Activated CD4-positive, alpha-beta T cell treated with anti-CD3 and anti-CD28 coated beads, Interleukin-2, amount 10 ng/mL, durations not matched to agents 24 days and 14 days (primary cell): ENCODE measurements at regions not wholly inside any gene's neighbourhood (a gene's known extent, or its start where the extent isn't known, plus 50 kb on each side); places are given as distances from the start of the nearest gene placed in this dataset.

ENCODE experiments used
- DNase-seq: peaks from one replicate; pipeline ENCODE4 v3.0.0; 2022
- H3K27ac Mint-ChIP-seq: one replicate; pipeline ENCODE4 v1.8.0; 2022; ENCODE audit warnings: mild to moderate bottlenecking, mixed read lengths
- H3K27me3 Mint-ChIP-seq: one replicate; pipeline ENCODE4 v1.8.0; 2022; ENCODE audit warnings: mixed read lengths
- H3K36me3 Mint-ChIP-seq: one replicate; pipeline ENCODE4 v1.8.0; 2022; ENCODE audit warnings: low read depth, mild to moderate bottlenecking, mixed read lengths
- H3K4me1 Mint-ChIP-seq: one replicate; pipeline ENCODE4 v1.8.0; 2021; ENCODE audit warnings: mixed read lengths
- H3K4me3 Mint-ChIP-seq: one replicate; pipeline ENCODE4 v1.8.0; 2022; ENCODE audit warnings: mild to moderate bottlenecking, moderate library complexity, mixed read lengths
- H3K9me3 Mint-ChIP-seq: one replicate; pipeline ENCODE4 v1.8.0; 2021; ENCODE audit warnings: mixed read lengths
- intact Hi-C: fragments of 100-400 bp; cut with micrococcal nuclease; formaldehyde crosslinking; loops from one replicate; pipeline ENCODE4 v1.15.1; 2023

DNA sequence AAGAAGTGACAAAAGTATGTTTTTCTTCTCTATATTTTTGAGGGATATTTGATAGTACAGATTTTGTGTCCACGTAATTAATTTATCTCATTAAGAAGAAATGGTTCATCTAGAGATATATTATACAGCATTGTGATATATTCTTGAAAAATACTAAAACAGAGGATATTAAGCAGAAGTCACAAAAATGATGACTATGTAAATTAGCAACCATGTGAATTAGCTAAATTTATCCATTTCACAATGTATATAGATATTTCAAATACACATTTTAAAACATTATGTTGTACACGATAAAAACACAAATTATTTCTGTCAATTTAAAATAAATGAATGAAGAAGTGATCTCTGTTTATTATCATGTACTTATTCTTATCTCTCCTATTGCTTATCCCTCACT lies 989.5 kb downstream of the TUSC7 start:
- no peaks in the 10 kb centered on the region for H3K36me3 Mint-ChIP-seq
- no peak for DNase-seq
- no peak overlapping the region for H3K4me3 Mint-ChIP-seq
- intact Hi-C loops = no loop called here
- no peak overlapping the region for H3K27ac Mint-ChIP-seq
- H3K4me1 Mint-ChIP-seq = no peaks in the 10 kb centered on the region
- H3K9me3 Mint-ChIP-seq = no peaks in the 10 kb centered on the region
- no peaks in the 10 kb centered on the region for H3K27me3 Mint-ChIP-seq

DNA sequence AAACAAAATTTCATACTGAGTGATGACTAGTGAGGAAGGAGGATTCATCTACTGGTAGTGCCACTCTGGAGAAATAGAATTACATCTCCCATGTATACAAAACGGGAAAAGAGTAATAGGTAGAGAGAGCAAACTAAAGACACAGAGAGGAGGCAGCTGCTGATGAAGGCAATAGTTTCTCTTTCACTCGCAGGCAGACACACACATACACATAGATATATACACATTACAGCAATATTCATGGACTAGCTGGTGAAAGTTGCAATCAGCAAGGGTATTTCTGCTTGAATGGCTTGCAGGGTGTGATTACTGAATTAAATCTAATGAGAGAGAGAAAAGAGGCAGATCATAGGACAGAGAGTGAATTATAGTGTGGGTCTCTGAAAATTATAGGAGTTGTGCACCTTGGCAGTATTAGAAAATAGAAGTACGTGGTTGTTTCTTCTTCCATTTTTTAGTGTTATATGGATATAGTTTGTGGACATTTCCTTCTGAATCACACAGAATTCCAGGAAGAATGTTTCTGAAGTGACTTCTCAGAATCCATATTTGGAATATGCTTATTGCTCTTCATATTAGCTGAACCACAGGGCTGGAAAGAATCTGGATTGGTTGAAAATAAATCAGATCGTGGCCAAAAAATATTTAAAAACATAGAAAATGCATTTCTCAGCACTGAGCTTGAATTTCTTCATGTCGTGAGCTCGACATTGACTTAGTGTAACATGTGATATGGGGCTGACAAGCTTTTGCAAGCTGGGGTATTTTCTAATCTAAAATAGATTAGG lies 991.2 kb downstream of the TUSC7 start:
- intact Hi-C loops = no loop called here
- Mint-ChIP-seq H3K27me3 (no peaks in the 10 kb centered on the region), H3K4me1 (no peaks in the 10 kb centered on the region), H3K27ac (no peak overlapping the region), H3K4me3 (no peak overlapping the region), H3K9me3 (no peaks in the 10 kb centered on the region), H3K36me3 (no peaks in the 10 kb centered on the region)
- DNase-seq = peak; percentile 4

DNA sequence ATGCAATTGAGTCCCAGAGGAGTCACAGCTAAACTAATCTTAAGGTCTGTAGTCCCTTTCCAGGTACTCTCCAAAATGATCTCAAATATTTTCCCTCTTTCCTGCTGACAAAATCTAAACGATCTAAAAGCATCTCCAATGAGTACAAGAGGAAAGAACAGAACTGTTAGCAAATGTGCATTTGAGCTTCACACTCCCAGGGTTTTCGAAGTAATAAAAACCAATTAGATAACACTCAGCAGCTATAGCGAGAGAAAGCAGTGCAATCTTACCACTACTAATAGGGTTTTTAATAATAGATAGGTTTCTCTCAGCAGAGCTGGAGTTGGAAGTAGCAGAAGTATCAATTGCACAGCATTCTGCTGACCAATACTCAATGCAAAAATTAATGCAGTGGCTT lies 995.4 kb downstream of the TUSC7 start:
- H3K4me1 Mint-ChIP-seq = no peaks in the 10 kb centered on the region
- no peaks in the 10 kb centered on the region for H3K27me3 Mint-ChIP-seq
- intact Hi-C loops = no loop called here
- no peak overlapping the region for H3K27ac Mint-ChIP-seq
- H3K9me3 Mint-ChIP-seq = no peaks in the 10 kb centered on the region
- H3K36me3 Mint-ChIP-seq = no peaks in the 10 kb centered on the region
- no peak overlapping the region for H3K4me3 Mint-ChIP-seq
- peak; percentile 2 for DNase-seq

DNA sequence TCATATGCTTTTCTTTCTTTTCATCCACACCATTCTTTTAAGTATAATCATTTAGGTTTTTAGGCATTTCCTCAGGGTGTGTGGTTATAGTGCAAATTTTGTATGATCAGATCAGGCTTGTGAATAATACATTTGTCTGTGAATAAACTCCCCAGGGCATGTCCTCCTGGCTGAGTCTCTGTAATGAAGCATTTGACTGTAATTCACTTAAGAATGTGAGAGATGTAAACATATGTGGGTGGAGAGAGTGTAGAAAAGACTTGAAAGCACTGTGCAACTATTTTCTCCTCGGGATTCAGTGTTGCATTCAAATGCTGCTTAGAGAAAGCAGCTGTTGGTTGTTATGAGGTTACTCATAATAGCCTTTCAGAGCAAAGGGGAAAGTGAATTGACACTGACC lies 996.5 kb downstream of the TUSC7 start:
- no peak for DNase-seq
- Mint-ChIP-seq H3K27me3 (no peaks in the 10 kb centered on the region), H3K9me3 (no peaks in the 10 kb centered on the region), H3K27ac (no peak overlapping the region), H3K4me1 (no peaks in the 10 kb centered on the region), H3K4me3 (no peak overlapping the region), H3K36me3 (no peaks in the 10 kb centered on the region)
- intact Hi-C loops = no loop called here

DNA sequence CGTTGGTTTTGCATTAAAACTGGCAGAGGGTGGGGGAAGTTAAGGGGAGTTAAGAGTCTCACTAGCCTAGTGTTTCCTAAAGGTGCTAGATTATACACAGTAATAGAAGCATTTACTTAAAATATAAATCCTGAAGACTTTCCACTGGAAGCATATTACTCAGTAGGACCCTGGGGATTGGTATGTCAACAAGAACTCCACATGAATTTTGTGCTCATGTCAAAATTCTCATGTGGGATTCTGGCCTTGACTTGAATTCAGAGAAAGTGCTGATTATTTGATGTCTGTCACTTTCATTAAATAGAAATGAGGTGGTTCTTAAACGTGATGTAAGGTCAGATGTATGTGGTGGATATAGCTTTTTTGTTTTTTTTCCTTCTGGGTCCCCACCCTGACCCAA lies 997.2 kb downstream of the TUSC7 start:
- Mint-ChIP-seq H3K36me3 (no peaks in the 10 kb centered on the region), H3K27ac (no peak overlapping the region), H3K9me3 (no peaks in the 10 kb centered on the region), H3K4me3 (no peak overlapping the region), H3K4me1 (no peaks in the 10 kb centered on the region), H3K27me3 (no peaks in the 10 kb centered on the region)
- intact Hi-C loops = no loop called here
- no peak for DNase-seq

DNA sequence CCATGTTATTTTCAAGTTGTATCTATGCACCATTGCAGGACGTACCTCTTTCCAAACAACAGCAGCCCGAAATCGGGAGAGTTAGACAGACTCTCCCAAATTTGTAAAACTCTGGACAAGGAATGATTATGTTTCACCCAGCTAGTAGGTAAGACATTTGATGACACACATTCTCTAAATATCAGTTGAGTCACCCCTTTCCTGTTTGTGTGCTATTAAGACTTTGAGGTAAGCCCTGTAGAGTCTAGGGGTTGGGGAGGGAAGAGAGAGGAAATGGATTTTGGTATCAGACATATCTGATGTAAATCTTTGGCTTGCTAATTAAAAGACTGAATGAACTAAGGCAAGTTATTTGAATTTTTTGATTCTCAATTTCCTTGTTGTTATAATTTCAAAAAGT lies 999.0 kb downstream of the TUSC7 start:
- DNase-seq = no peak
- H3K27me3 Mint-ChIP-seq = no peaks in the 10 kb centered on the region
- H3K27ac Mint-ChIP-seq = no peak overlapping the region
- intact Hi-C loops = no loop called here
- H3K9me3 Mint-ChIP-seq = no peaks in the 10 kb centered on the region
- H3K4me1 Mint-ChIP-seq = no peaks in the 10 kb centered on the region
- no peaks in the 10 kb centered on the region for H3K36me3 Mint-ChIP-seq
- H3K4me3 Mint-ChIP-seq = no peak overlapping the region

DNA sequence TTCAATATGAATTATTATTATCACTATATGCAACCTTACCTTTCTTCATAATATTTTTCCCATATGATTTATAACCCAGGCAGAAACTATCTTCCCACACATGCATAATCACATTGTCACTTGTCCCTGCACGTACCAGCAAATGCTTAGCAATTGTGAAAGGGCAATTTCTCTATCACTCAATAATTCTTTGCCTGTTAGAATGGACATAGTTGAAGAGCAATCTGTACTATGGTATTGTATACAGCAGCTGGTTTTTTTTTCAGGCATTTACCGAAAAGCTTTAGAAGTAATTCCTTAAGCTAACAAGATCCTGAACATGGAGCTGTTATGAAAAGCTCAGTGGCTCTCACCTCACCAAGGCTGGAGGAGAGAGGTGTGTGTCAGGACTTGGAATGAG lies 999.5 kb downstream of the TUSC7 start:
- no peaks in the 10 kb centered on the region for H3K36me3 Mint-ChIP-seq
- no peaks in the 10 kb centered on the region for H3K27me3 Mint-ChIP-seq
- no peak overlapping the region for H3K4me3 Mint-ChIP-seq
- intact Hi-C loops = no loop called here
- H3K4me1 Mint-ChIP-seq = no peaks in the 10 kb centered on the region
- DNase-seq = no peak
- H3K9me3 Mint-ChIP-seq = no peaks in the 10 kb centered on the region
- H3K27ac Mint-ChIP-seq = no peak overlapping the region

DNA sequence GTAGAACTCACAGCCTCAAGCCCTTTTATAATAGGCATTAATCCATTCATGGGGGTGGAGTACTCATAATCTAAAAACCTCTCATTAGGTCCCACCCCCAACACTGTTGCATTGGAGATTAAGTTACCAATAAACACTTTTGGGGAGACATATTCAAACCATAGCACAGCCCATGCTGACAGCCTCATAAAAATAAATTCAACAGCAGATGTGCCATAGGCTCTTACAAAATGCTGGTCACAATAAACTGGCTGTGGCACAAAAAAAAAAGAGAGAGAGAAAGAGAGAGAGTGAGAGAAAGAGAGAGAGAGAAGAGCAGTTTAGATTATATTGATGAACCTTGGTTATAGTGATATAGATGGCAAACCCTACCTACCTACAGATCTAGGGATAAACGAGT lies 1000.9 kb downstream of the TUSC7 start:
- intact Hi-C loops = no loop called here
- no peaks in the 10 kb centered on the region for H3K4me1 Mint-ChIP-seq
- no peak overlapping the region for H3K4me3 Mint-ChIP-seq
- H3K36me3 Mint-ChIP-seq = no peaks in the 10 kb centered on the region
- DNase-seq = no peak
- H3K27ac Mint-ChIP-seq = no peak overlapping the region
- no peaks in the 10 kb centered on the region for H3K27me3 Mint-ChIP-seq
- H3K9me3 Mint-ChIP-seq = no peaks in the 10 kb centered on the region

DNA sequence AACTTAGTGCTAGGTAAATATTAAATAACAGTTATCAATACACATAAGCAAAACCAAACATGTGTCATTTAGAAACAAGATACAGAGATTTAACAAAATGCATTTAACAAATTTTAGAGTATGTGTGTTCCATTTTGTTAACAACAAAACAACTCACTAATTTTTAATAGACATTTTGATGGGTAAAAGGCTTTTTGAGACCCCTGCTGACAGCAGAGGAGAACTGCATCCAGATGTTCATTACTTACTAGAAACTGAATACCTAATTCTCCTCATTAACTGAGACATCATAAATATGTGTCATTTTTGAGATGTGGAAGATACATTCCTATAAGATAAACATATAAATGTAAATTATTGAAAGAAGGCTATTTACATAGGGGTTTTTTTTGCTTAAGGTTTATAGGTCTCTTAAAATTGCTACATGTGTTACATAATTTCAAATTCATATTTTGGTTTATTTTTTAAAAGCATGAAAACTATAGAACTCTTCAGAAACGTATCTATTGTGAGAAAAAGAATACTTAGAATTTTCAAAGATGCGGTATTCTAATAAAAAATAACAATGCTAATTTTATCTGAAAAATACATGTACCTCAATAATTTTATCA lies 1009.8 kb downstream of the TUSC7 start:
- Mint-ChIP-seq H3K27ac (no peak overlapping the region), H3K9me3 (no peaks in the 10 kb centered on the region), H3K4me1 (no peaks in the 10 kb centered on the region), H3K27me3 (no peaks in the 10 kb centered on the region), H3K4me3 (no peak overlapping the region), H3K36me3 (no peaks in the 10 kb centered on the region)
- no peak for DNase-seq
- intact Hi-C loops = no loop called here

DNA sequence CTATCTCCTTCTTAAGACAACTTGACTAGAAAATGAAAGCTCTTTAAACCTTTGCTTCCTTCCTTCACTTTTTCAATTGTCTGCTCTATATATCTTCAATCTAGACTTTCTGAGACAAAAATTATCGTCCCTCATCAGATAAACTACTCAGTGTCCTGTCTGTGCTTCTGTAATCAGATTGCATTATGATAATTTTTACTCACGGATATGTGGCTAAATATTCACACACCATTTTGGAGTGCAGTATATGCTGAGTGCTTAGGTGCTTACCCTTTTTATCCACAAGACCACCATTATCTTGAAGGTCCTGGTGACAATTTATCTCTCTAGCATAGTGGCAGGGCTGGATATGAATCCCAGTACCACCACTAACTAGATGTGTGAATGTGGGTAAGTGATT lies 1012.3 kb downstream of the TUSC7 start:
- no peaks in the 10 kb centered on the region for H3K9me3 Mint-ChIP-seq
- H3K27me3 Mint-ChIP-seq = no peaks in the 10 kb centered on the region
- no peak overlapping the region for H3K4me3 Mint-ChIP-seq
- intact Hi-C loops = loop anchor here (10.0 kb wide), 1 partner anchor 947 kb away; no protein-coding TSS in a partner anchor
- H3K27ac Mint-ChIP-seq = no peak overlapping the region
- no peaks in the 10 kb centered on the region for H3K36me3 Mint-ChIP-seq
- no peak for DNase-seq
- no peaks in the 10 kb centered on the region for H3K4me1 Mint-ChIP-seq

DNA sequence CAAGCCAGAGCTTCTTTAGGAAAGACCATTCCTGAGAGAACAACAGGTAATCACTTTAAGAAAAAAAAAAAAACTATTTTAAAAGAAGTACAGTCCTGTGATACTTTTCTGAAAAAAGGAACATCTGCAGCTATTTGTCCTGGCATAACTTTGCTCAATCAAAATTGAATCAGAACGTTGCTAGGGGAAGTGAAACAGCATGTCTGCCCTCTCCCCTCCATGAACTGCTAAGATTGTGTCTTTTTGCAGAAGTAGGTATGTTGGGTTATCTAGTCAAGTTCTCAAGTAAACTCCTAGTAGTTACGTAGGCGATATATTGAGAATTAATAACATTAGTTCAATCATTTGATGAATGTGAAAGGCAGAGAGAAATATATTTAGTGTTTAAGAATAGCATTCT lies 1013.3 kb downstream of the TUSC7 start:
- Mint-ChIP-seq H3K36me3 (no peaks in the 10 kb centered on the region), H3K4me3 (no peak overlapping the region), H3K4me1 (no peaks in the 10 kb centered on the region), H3K27ac (no peak overlapping the region), H3K27me3 (no peaks in the 10 kb centered on the region), H3K9me3 (no peaks in the 10 kb centered on the region)
- intact Hi-C loops = loop anchor here (10.0 kb wide), 1 partner anchor 948 kb away; no protein-coding TSS in a partner anchor
- no peak for DNase-seq

DNA sequence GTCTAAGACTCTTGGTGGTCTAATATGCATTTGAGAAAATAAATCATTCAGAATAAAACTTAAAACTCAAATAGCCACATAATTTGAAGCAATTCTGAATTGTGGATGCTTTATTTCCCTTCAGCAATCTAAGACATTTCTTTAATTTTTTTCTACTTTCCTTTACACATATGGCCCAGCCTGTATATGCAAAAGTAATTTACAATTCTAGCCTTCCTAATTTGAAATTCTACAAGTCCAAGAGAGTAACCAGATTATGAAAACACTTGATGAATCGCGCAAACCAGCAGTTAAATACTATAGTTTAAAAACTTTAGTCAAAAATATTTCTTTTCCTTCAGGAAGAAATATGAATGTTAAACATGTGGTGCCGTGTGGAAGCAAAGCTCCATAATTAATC lies 1014.2 kb downstream of the TUSC7 start:
- H3K9me3 Mint-ChIP-seq = no peaks in the 10 kb centered on the region
- H3K27ac Mint-ChIP-seq = no peak overlapping the region
- H3K36me3 Mint-ChIP-seq = no peaks in the 10 kb centered on the region
- DNase-seq = no peak
- intact Hi-C loops = loop anchor here (10.0 kb wide), 1 partner anchor 949 kb away; no protein-coding TSS in a partner anchor
- no peak overlapping the region for H3K4me3 Mint-ChIP-seq
- H3K27me3 Mint-ChIP-seq = no peaks in the 10 kb centered on the region
- no peaks in the 10 kb centered on the region for H3K4me1 Mint-ChIP-seq

DNA sequence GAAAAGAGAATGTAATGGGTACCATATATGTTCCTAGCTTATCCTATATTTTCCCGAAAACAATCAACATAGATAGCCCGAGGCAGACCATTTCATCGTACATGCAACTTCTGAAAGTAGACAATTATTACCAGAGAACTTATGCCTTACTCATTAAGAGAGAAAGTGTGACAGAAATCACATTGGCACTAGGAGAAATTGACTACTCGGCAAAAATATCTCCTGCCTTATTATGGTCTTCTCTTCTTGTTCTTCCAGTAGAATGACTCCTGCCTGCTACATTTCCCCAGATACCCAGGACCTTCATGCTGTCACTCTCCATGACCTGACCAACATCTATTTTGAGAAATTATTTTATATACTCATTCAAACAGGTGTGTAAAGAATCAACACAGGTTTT lies 1015.7 kb downstream of the TUSC7 start:
- H3K27ac Mint-ChIP-seq = no peak overlapping the region
- H3K36me3 Mint-ChIP-seq = no peaks in the 10 kb centered on the region
- H3K4me3 Mint-ChIP-seq = no peak overlapping the region
- DNase-seq = no peak
- no peaks in the 10 kb centered on the region for H3K9me3 Mint-ChIP-seq
- H3K27me3 Mint-ChIP-seq = no peaks in the 10 kb centered on the region
- no peaks in the 10 kb centered on the region for H3K4me1 Mint-ChIP-seq
- intact Hi-C loops = loop anchor here (10.0 kb wide), 1 partner anchor 951 kb away; no protein-coding TSS in a partner anchor

DNA sequence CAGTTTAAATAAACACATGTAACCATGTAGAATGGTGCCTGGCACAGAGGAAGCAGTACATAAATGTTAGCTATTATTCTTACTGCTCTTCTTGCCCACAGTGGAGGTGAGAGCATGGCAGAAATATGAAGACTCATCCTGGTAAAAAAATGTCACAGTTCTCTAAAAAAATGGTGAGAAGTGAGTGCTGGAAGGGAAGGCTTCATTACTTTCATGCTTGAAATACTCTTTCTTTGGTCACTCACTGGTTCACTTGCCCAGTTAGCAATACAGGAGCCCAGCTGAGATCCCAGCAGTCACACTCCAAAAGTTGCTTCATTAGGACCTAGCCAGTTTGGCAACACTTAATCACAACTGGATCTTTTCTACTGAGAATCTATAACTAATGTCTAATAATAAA lies 1017.2 kb downstream of the TUSC7 start:
- intact Hi-C loops = loop anchor here (10.0 kb wide), 1 partner anchor 952 kb away; no protein-coding TSS in a partner anchor
- Mint-ChIP-seq H3K36me3 (no peaks in the 10 kb centered on the region), H3K27me3 (no peaks in the 10 kb centered on the region), H3K4me3 (no peak overlapping the region), H3K9me3 (no peaks in the 10 kb centered on the region), H3K4me1 (no peaks in the 10 kb centered on the region), H3K27ac (no peak overlapping the region)
- no peak for DNase-seq
